ENCODE measurements at regions not wholly inside any gene's neighbourhood (a gene's known extent, or its start where the extent isn't known, plus 50 kb on each side); places are given as distances from the start of the nearest gene placed in this dataset.

DNA sequence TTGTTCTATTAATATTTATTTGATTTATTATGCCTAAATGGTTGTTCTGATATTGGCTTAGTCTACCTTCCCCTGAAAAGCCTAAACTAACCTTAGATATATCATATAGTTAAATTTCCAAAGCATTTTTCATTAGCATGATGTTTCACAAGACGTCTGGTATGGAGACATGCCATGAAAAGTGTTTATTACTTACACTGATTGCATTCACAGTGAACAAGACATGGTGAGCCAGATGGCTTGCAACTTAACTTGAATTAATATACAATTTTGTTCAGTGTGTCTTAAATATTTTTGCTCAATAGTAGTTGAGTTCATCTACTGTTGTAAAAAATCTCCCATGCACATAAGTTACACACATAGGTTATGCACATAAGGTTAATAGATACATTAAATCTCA lies 758.4 kb downstream of the NSUN3 start:
- H3K4me1 ChIP-seq (ENCODE audit: control insufficient read depth in 1 of 2, insufficient read depth in 2 of 2, low read length in 2 of 2), result no peaks in the 10 kb centered on the region
- H3K79me2 ChIP-seq (ENCODE audit: insufficient read depth, low read length), result no peaks in the 10 kb centered on the region
- CTCF ChIA-PET, result no interaction called here
- RAD21 ChIA-PET (ENCODE audit: low non-redundant PET in 1 of 2, low total read pairs in 2 of 2, uncharacterized antibody in 2 of 2, unreplicated experiment in 2 of 2), result no interaction called here
- POLR2A ChIA-PET, result no interaction called here
- H2AFZ ChIP-seq (ENCODE audit: low read depth, low read length, poor library complexity, severe bottlenecking), result no peak overlapping the region
- no peak overlapping the region for H3K4me3 ChIP-seq (replicated peaks in 1 of 2; ENCODE audit: low read depth in 1 of 2, low read length in 2 of 2)
- no peaks in the 10 kb centered on the region for H3K27me3 ChIP-seq (ENCODE audit: insufficient read depth, low read length)
- no peak for ATAC-seq
- peaks cover 0 to 15% of the 10 kb centered on the region in 2 experiments; a peak in 1 of 4 replicates for H3K9me3 ChIP-seq (ENCODE audit: control insufficient read depth in 1 of 2, insufficient read depth in 1 of 2, low read depth in 1 of 2, low read length in 2 of 2)
- no TSS peak for BruUV-seq (replicated peaks)
- H3K4me2 ChIP-seq (ENCODE audit: low read length), result no peak overlapping the region
- H3K27ac ChIP-seq (ENCODE audit: low read depth, low read length), result no peak overlapping the region
- no peaks in the 10 kb centered on the region for H4K20me1 ChIP-seq (ENCODE audit: insufficient read depth)
- intact Hi-C loops (cut with micrococcal nuclease), result no loop called here
- TF ChIP-seq RAD21 (IDR thresholded peaks at IDR 0.05; ENCODE audit: low read depth), result no peak
- no peak for TF ChIP-seq EZH2 (IDR thresholded peaks at IDR 0.05)
- no peak for TF ChIP-seq JUND (IDR thresholded peaks at IDR 0.05)
- no peak for TF ChIP-seq EZH2phosphoT487 (IDR thresholded peaks at IDR 0.05; ENCODE audit: borderline replicate concordance)
- TF ChIP-seq SRF (IDR thresholded peaks at IDR 0.05; ENCODE audit: low read depth), result no peak
- no peak for TF ChIP-seq POLR2A (IDR thresholded peaks at IDR 0.05; ENCODE audit: borderline replicate concordance, extremely low read depth, insufficient read depth, insufficient read length)
- TF ChIP-seq POLR2AphosphoS5 (IDR thresholded peaks at IDR 0.05; ENCODE audit: low read depth, low read length), result no peak
- TF ChIP-seq, protein P1, sequence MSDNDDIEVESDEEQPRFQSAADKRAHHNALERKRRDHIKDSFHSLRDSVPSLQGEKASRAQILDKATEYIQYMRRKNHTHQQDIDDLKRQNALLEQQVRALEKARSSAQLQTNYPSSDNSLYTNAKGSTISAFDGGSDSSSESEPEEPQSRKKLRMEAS (IDR thresholded peaks at IDR 0.05), result no peak
- TF ChIP-seq FOSL1 (IDR thresholded peaks at IDR 0.05; ENCODE audit: low read depth), result no peak
- TF ChIP-seq, protein P2, sequence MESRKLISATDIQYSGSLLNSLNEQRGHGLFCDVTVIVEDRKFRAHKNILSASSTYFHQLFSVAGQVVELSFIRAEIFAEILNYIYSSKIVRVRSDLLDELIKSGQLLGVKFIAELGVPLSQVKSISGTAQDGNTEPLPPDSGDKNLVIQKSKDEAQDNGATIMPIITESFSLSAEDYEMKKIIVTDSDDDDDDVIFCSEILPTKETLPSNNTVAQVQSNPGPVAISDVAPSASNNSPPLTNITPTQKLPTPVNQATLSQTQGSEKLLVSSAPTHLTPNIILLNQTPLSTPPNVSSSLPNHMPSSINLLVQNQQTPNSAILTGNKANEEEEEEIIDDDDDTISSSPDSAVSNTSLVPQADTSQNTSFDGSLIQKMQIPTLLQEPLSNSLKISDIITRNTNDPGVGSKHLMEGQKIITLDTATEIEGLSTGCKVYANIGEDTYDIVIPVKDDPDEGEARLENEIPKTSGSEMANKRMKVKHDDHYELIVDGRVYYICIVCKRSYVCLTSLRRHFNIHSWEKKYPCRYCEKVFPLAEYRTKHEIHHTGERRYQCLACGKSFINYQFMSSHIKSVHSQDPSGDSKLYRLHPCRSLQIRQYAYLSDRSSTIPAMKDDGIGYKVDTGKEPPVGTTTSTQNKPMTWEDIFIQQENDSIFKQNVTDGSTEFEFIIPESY (IDR thresholded peaks at IDR 0.05; ENCODE audit: extremely low read depth, insufficient replicate concordance, low read length), result no peak
- TF ChIP-seq ZNF274 (IDR thresholded peaks at IDR 0.05; ENCODE audit: low read depth, low read length), result no peak
- no peak for TF ChIP-seq CEBPB (IDR thresholded peaks at IDR 0.05; ENCODE audit: low read depth)
- no peak for TF ChIP-seq ELF1 (IDR thresholded peaks at IDR 0.05; ENCODE audit: borderline replicate concordance, low read depth)
- no peak overlapping the region for H3K9ac ChIP-seq (ENCODE audit: low read length)
- no peaks in the 10 kb centered on the region for H3K9me2 ChIP-seq (ENCODE audit: insufficient read depth)
- no peak for DNase-seq (ENCODE audit: low read depth, low spot score)
- no peaks in the 10 kb centered on the region for H3K36me3 ChIP-seq (ENCODE audit: control insufficient read depth in 1 of 2, insufficient read depth in 2 of 2, low read length in 2 of 2)
